ENCODE measurements at regions not wholly inside any gene's neighbourhood (a gene's known extent, or its start where the extent isn't known, plus 50 kb on each side); places are given as distances from the start of the nearest gene placed in this dataset.

DNA sequence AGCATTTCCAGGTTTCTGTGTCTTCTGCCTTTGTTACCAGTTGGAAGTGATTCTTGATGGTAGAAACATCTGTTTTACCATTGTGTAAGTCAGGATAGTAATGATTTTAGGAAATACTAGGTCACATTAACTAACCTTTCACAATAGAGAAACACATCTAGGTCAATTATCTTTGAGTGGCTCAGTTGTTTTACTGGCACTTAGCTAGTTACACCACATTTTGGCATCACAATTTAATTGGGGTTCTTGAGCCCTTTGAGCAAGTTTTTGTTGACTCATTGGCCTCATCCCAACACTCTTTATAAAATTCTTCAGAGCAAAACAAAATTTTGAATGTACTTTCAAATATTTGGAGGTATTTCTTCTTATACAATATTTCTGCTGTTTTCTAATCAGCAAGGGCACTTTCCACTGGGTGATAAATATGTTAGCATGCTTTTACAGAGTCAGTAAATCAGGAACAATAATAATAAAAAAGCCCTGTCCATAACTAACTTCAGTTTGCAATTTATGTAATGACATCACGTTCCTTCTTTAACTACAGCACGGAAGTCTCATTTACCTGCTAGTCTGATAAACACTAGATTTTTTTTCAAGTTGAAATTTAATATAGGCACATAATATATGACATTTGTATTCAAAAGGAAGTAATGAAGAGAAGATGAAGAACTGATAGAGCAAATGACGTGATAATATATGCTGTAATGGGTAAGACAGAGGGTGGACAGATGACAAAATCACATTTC is 64.8 kb upstream of the GK2 start:
- H3K27me3 ChIP-seq (ENCODE audit: insufficient read depth in 3 of 3, low read length in 2 of 3): no peaks in the 10 kb centered on the region
- WGBS, 3 donors: 82 to 87% (median 86%) methylated on average over 3 of the region's 3 CpGs
- no peaks in the 10 kb centered on the region for H3K9me3 ChIP-seq
- peak in 1 of 4 donors; percentile 36 for ATAC-seq
- no peak overlapping the region for H3K27ac ChIP-seq
- no peak for DNase-seq
- no peaks in the 10 kb centered on the region for H3K4me1 ChIP-seq
- no peaks in the 10 kb centered on the region for H3K36me3 ChIP-seq (ENCODE audit: insufficient read depth in 1 of 2, low read depth in 1 of 2)
- no peak overlapping the region for H3K4me3 ChIP-seq
- TF ChIP-seq, protein P1, sequence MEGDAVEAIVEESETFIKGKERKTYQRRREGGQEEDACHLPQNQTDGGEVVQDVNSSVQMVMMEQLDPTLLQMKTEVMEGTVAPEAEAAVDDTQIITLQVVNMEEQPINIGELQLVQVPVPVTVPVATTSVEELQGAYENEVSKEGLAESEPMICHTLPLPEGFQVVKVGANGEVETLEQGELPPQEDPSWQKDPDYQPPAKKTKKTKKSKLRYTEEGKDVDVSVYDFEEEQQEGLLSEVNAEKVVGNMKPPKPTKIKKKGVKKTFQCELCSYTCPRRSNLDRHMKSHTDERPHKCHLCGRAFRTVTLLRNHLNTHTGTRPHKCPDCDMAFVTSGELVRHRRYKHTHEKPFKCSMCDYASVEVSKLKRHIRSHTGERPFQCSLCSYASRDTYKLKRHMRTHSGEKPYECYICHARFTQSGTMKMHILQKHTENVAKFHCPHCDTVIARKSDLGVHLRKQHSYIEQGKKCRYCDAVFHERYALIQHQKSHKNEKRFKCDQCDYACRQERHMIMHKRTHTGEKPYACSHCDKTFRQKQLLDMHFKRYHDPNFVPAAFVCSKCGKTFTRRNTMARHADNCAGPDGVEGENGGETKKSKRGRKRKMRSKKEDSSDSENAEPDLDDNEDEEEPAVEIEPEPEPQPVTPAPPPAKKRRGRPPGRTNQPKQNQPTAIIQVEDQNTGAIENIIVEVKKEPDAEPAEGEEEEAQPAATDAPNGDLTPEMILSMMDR (IDR thresholded peaks at IDR 0.05): no peak
- intact Hi-C loops (cut with DNase I): no loop called here

DNA sequence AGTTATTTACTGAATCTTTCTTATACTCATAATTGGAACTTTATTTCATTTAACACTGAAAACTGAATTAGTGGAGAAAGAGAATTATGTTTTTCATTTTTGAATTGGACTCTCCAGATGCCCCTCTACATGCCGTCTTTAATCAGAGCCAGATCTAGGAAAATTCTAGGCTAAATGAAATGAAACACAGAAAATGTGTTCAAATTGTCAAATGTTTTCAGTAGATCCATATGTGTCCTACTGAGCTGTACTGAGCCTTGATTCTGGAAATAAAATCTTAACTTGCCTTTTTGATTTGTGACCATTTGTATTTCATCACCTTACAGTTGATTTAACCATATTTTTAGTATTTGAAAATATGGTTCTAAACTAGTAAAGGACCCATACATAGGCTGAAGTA is 64.0 kb upstream of the GK2 start:
- WGBS, 3 donors: 69 to 92% (median 70%) methylated on average over 1 of the region's 1 CpG
- intact Hi-C loops (cut with DNase I): no loop called here
- Histone ChIP-seq H3K9me3 (no peaks in the 10 kb centered on the region), H3K27me3 (ENCODE audit: insufficient read depth in 3 of 3, low read length in 2 of 3) (no peaks in the 10 kb centered on the region), H3K4me3 (no peak overlapping the region), H3K27ac (no peak overlapping the region), H3K4me1 (no peaks in the 10 kb centered on the region), H3K36me3 (ENCODE audit: insufficient read depth in 1 of 2, low read depth in 1 of 2) (no peaks in the 10 kb centered on the region)
- TF ChIP-seq, protein P1 (IDR thresholded peaks at IDR 0.05): no peak
- DNase-seq (no peak), ATAC-seq (no peak)

DNA sequence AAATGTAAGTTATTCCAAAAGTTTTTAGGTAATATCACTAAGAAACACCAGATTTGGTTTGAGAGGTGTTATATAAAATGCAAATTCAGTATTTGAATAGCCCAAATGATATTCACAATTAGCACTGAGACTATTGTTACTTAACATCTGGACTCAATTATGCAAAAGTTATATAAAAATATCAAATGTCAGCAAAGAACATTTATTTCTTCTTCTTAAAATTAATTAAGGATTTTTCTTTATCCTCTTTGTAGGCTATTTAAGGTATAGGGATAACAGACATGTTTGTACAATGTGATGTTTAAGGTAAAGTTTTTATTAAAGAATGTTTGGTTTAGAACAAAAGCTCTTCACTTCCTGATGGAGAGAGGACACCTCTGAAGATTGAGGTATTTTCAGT is 63.3 kb upstream of the GK2 start:
- Histone ChIP-seq H3K9me3 (no peaks in the 10 kb centered on the region), H3K27ac (no peak overlapping the region), H3K4me3 (no peak overlapping the region), H3K4me1 (no peaks in the 10 kb centered on the region), H3K27me3 (ENCODE audit: insufficient read depth in 3 of 3, low read length in 2 of 3) (no peaks in the 10 kb centered on the region), H3K36me3 (ENCODE audit: insufficient read depth in 1 of 2, low read depth in 1 of 2) (no peaks in the 10 kb centered on the region)
- no peak for DNase-seq
- TF ChIP-seq, protein P1 (IDR thresholded peaks at IDR 0.05): no peak
- ATAC-seq: no peak
- intact Hi-C loops (cut with DNase I): no loop called here

DNA sequence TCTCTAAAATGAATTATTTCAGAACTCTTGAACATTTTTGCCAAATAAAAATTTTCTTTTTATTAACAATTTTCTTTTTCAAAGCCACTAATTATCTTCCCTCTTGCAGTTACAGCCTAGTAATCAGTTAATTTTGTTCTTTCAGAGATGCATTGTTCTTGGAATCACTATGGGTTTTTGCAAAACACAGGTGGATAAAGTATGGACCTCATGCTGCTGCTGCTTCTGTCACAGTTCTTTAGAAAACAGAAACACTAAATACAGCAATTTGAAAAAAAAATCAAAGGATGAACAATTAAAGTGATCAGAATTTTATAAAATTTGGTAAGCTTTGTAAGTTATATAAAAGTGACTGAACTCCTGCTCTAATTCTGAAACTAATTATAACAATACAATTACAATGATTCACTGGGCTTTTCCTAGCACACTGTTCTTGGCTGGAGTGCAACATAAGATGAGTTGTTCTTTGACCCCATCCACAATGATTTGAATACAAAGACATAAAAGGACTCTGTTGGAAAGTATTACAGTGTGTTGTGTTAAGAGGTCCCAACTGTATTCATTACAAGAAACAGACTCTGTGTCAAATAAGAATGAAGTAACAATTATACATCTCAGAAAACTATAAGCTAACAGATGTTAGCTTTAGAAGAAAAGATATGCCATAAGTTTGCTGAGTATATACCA is 59.4 kb upstream of the GK2 start:
- intact Hi-C loops (cut with DNase I): no loop called here
- Histone ChIP-seq H3K27ac (no peak overlapping the region), H3K27me3 (ENCODE audit: insufficient read depth in 3 of 3, low read length in 2 of 3) (no peaks in the 10 kb centered on the region), H3K36me3 (ENCODE audit: insufficient read depth in 1 of 2, low read depth in 1 of 2) (no peaks in the 10 kb centered on the region), H3K4me3 (no peak overlapping the region), H3K9me3 (no peaks in the 10 kb centered on the region), H3K4me1 (no peaks in the 10 kb centered on the region)
- ATAC-seq (no peak), DNase-seq (no peak)
- TF ChIP-seq, protein P1 (IDR thresholded peaks at IDR 0.05): no peak
